Progenitor cell of endocrine pancreas (in vitro differentiated cells): ENCODE measurements at regions not wholly inside any gene's neighbourhood (a gene's known extent, or its start where the extent isn't known, plus 50 kb on each side); places are given as distances from the start of the nearest gene placed in this dataset.

ENCODE experiments used
- DNase-seq: peaks from one replicate; pipeline ENCODE4 v3.0.0; 2021; ENCODE audit warnings: low spot score; ENCODE audit not compliant: unreplicated experiment
- H3K27ac Mint-ChIP-seq: 2 replicates; pipeline ENCODE4 v1.8.0; 2021; ENCODE audit warnings: mild to moderate bottlenecking, moderate library complexity, mixed read lengths
- H3K27me3 Mint-ChIP-seq: 2 replicates; pipeline ENCODE4 v1.8.0; 2021; ENCODE audit warnings: mixed read lengths
- H3K36me3 Mint-ChIP-seq: 2 replicates; pipeline ENCODE4 v1.8.0; 2022; ENCODE audit warnings: mixed read lengths; ENCODE audit not compliant: insufficient read depth
- H3K4me1 Mint-ChIP-seq: 2 replicates; pipeline ENCODE4 v1.8.0; 2021; ENCODE audit warnings: low read depth, mixed read lengths
- H3K4me3 Mint-ChIP-seq: 2 replicates; pipeline ENCODE4 v1.8.0; 2021; ENCODE audit warnings: low read depth, mild to moderate bottlenecking, moderate library complexity, mixed read lengths
- H3K9me3 Mint-ChIP-seq: 2 replicates; pipeline ENCODE4 v1.8.0; 2021; ENCODE audit warnings: low read depth, mixed read lengths
- TF ChIP-seq, protein P1 (sequence below): fragments of 200-600 bp; sonication (generic); IDR thresholded peaks from one replicate; pipeline ENCODE4 v1.5.0; 2021; ENCODE audit warnings: antibody characterized with exemption, mild to moderate bottlenecking; ENCODE audit not compliant: unreplicated experiment

DNA sequence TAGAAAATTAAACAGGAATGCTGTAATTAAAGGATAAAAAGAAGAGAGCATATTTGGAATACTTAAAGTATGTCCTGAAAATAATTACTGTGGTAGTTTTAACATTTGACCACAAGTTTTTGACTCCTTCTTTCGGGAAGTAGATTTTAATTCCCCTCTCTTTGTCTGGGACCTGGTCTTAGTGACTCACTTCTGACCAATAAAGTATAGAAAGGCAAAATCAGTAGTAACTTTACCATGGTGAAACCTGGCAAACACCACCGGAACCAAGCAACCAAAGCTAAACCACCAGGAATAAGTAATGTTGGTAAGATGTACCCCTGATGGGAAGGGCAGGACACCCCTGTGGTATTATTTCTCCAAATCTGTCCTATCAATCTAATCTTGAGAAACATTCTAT, 314.8 kb downstream of the PDHA2 start:
- Mint-ChIP-seq H3K27ac (no peak overlapping the region), H3K27me3 (no peaks in the 10 kb centered on the region), H3K36me3 (no peaks in the 10 kb centered on the region), H3K4me1 (no peaks in the 10 kb centered on the region), H3K4me3 (no peak overlapping the region), H3K9me3 (no peaks in the 10 kb centered on the region)
- DNase-seq, result no peak
- TF ChIP-seq, protein P1, sequence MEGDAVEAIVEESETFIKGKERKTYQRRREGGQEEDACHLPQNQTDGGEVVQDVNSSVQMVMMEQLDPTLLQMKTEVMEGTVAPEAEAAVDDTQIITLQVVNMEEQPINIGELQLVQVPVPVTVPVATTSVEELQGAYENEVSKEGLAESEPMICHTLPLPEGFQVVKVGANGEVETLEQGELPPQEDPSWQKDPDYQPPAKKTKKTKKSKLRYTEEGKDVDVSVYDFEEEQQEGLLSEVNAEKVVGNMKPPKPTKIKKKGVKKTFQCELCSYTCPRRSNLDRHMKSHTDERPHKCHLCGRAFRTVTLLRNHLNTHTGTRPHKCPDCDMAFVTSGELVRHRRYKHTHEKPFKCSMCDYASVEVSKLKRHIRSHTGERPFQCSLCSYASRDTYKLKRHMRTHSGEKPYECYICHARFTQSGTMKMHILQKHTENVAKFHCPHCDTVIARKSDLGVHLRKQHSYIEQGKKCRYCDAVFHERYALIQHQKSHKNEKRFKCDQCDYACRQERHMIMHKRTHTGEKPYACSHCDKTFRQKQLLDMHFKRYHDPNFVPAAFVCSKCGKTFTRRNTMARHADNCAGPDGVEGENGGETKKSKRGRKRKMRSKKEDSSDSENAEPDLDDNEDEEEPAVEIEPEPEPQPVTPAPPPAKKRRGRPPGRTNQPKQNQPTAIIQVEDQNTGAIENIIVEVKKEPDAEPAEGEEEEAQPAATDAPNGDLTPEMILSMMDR, result no peak

- Mint-ChIP-seq H3K36me3 (no peaks in the 10 kb centered on the region), H3K4me1 (no peaks in the 10 kb centered on the region), H3K27ac (no peak overlapping the region), H3K9me3 (no peaks in the 10 kb centered on the region), H3K27me3 (no peaks in the 10 kb centered on the region), H3K4me3 (no peak overlapping the region)
- TF ChIP-seq, protein P1, result no peak
- DNase-seq, result no peak
Observed at GRCh38 chr4:96162636-96163035, 322.7 kb downstream of the PDHA2 start.

GRCh38 chr4:96164814-96165351, 325.0 kb downstream of the PDHA2 start:
- Mint-ChIP-seq H3K4me1 (no peaks in the 10 kb centered on the region), H3K36me3 (no peaks in the 10 kb centered on the region), H3K27me3 (no peaks in the 10 kb centered on the region), H3K27ac (no peak overlapping the region), H3K9me3 (no peaks in the 10 kb centered on the region), H3K4me3 (no peak overlapping the region)
- no peak for DNase-seq
- TF ChIP-seq, protein P1, result no peak

GRCh38 chr4:96166806-96167205, 326.9 kb downstream of the PDHA2 start:
- Mint-ChIP-seq H3K27me3 (no peaks in the 10 kb centered on the region), H3K36me3 (no peaks in the 10 kb centered on the region), H3K9me3 (peaks cover 3% of the 10 kb centered on the region), H3K4me1 (no peaks in the 10 kb centered on the region), H3K27ac (no peak overlapping the region), H3K4me3 (no peak overlapping the region)
- TF ChIP-seq, protein P1, result no peak
- DNase-seq, result no peak

DNA sequence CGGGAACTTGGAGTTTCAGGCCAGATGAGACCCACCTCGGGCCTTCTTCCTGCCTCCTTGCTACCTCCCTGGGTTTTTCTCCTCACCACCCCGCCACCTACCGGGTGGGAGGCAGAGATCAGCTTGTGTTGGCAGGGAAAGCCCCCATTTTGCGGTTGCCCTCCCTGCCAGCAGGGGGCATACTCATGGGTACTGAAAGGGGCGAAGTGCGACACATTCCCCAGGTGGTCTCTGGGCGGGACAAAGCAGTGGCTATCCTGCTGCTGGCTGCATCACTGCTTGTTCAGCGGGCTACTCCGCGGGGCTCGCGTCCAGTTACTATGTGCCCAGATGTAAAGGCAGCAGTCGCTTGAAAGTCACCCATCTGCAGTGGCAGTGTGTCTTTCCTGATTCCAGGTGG, 330.3 kb downstream of the PDHA2 start:
- TF ChIP-seq, protein P1, result no peak
- H3K9me3 Mint-ChIP-seq, result peaks cover 3% of the 10 kb centered on the region
- no peak overlapping the region for H3K4me3 Mint-ChIP-seq
- H3K27ac Mint-ChIP-seq, result no peak overlapping the region
- H3K27me3 Mint-ChIP-seq, result no peaks in the 10 kb centered on the region
- no peaks in the 10 kb centered on the region for H3K36me3 Mint-ChIP-seq
- no peak for DNase-seq
- H3K4me1 Mint-ChIP-seq, result peaks cover 4% of the 10 kb centered on the region
